NT2/D1 (cell line): ENCODE measurements at regions not wholly inside any gene's neighbourhood (a gene's known extent, or its start where the extent isn't known, plus 50 kb on each side); places are given as distances from the start of the nearest gene placed in this dataset.

Experiments used
- DNase-seq: peaks from one replicate; pipeline ENCODE4 v3.0.0-alpha.2; 2011; ENCODE audit warnings: low read depth, low spot score
- H3K27me3 ChIP-seq: 2 replicates; pipeline ENCODE4 v1.6.0; 2011; ENCODE audit warnings: mild to moderate bottlenecking; ENCODE audit not compliant: insufficient read length, insufficient read depth
- H3K36me3 ChIP-seq: 2 replicates; pipeline ENCODE4 v1.6.1; 2011; ENCODE audit warnings: mild to moderate bottlenecking, low read length, mixed read lengths; ENCODE audit not compliant: insufficient read depth, insufficient read length
- H3K4me1 ChIP-seq: 2 replicates; pipeline ENCODE4 v1.5.1; 2011; ENCODE audit not compliant: insufficient read depth, insufficient read length
- H3K4me3 ChIP-seq: 2 replicates; pipeline ENCODE4 v1.5.1; 2011; ENCODE audit warnings: low read depth; ENCODE audit not compliant: insufficient read length
- H3K9ac ChIP-seq: 2 replicates; pipeline ENCODE4 v1.6.0; 2011; ENCODE audit warnings: low read depth; ENCODE audit not compliant: insufficient read length
- H3K9me3 ChIP-seq: 2 replicates; pipeline ENCODE4 v1.5.1; 2011; ENCODE audit warnings: mild to moderate bottlenecking, low read length; ENCODE audit not compliant: insufficient read depth
- SUZ12 ChIP-seq: IDR thresholded peaks from 2 replicates; pipeline ENCODE4 v1.6.1; 2011; ENCODE audit not compliant: insufficient read length, insufficient read depth; ENCODE audit errors: extremely low read depth
- YY1 ChIP-seq: IDR thresholded peaks from 2 replicates; pipeline ENCODE4 v1.6.1; 2011; ENCODE audit not compliant: insufficient read length, insufficient read depth
- ZNF274 ChIP-seq: IDR thresholded peaks from 2 replicates; pipeline ENCODE4 v1.6.1; 2011; ENCODE audit warnings: mild to moderate bottlenecking, low read depth, low read length

DNA sequence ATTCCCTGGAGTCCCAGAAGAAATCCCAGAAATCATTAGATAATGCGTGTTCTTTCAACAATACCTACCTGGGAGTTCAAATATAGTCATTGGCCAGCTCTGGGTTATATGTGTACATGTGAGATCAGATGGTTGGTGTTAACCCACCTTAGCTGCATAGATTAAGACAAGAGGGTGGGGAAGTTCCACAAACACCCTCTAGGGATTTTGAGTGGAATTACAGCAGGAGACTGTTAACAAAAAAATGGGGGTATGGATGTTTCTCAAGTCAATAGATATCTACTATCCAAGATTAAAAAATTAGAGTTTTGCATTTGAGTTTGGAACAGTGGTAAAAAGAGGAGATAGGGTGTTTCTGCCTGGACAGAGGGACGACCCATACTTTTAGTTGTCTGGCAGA lies 282.5 kb upstream of the CNTN3 start:
- DNase-seq, result peak; percentile 22
- TF ChIP-seq YY1 (no peak), SUZ12 (no peak), ZNF274 (no peak)
- H3K9me3 ChIP-seq, result no peaks in the 10 kb centered on the region

DNA sequence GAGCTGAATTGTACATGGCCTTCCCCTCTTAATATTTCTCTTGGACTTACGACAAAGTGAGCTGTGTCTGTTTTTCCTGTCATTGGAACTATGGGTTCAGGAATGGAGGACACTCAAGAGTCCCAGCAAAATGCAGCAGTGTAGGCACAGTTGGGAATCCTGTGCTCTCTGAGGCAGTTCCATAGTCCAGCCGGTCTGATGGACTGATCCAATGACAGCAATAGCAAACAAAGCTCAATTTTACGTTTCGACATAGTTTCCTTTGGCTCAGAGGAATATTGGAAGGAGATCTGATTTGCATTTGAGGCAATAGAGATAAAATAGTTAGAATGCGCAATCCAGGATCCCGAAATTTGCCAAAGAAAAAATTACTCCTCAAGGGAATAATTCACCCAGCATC lies 276.9 kb upstream of the CNTN3 start:
- TF ChIP-seq SUZ12 (no peak), ZNF274 (no peak), YY1 (no peak)

More for the DNA sequence above, 282.5 kb upstream of the CNTN3 start:
- Histone ChIP-seq H3K4me1 (no peaks in the 10 kb centered on the region), H3K4me3 (no peak overlapping the region), H3K9ac (no peak overlapping the region), H3K36me3 (no peaks in the 10 kb centered on the region), H3K27me3 (no peaks in the 10 kb centered on the region)

DNA sequence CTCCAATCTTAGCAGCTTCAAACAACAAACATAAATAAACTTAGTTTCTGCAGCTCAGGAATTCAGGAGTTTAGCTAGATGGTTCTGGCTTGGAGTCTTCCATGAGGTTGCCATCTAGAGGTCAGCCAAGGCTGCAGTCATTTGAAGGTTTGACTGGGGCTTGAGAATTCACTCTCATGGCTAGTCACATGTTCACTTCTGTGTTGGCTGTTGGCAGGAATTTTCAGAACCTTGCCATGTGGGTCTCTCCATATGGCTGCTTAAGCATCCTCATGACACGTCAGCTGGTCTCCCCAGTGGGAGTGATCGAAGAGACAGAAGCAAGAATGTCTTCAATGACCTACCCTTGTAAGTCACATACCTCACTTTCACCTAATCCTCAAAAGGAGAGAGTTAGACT lies 269.2 kb upstream of the CNTN3 start:
- Histone ChIP-seq H3K4me3 (no peak overlapping the region), H3K36me3 (no peaks in the 10 kb centered on the region), H3K9me3 (no peaks in the 10 kb centered on the region; the same call in 1 of the 2 replicates), H3K9ac (no peak overlapping the region), H3K27me3 (no peaks in the 10 kb centered on the region), H3K4me1 (no peaks in the 10 kb centered on the region)
- no peak for TF ChIP-seq ZNF274
- DNase-seq, result peak; percentile 22

More for the DNA sequence above, 276.9 kb upstream of the CNTN3 start:
- Histone ChIP-seq H3K36me3 (no peaks in the 10 kb centered on the region), H3K4me3 (no peak overlapping the region), H3K4me1 (no peaks in the 10 kb centered on the region), H3K27me3 (no peaks in the 10 kb centered on the region), H3K9ac (no peak overlapping the region), H3K9me3 (no peaks in the 10 kb centered on the region; the same call in 1 of the 2 replicates)
- DNase-seq, result no peak

DNA sequence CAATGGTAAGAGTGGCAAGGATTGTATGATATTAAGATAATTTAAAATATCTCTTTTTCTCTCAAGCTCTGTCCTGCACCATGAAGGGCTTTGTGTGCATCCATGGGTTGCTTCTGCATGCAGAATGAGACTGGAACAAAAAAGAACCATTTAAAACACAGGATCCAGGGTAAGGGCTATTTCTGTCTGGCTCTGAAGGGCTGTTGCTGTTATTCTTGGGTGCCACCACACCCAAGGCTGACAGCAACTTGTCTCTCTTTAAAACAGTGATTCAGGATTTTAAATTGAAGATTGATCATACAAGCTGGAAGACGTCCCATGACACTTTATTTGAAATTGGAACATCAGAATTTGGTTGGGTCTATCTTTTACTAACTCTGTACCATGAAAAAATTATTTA lies 268.8 kb upstream of the CNTN3 start:
- H3K4me1 ChIP-seq, result no peaks in the 10 kb centered on the region
- TF ChIP-seq SUZ12 (no peak), ZNF274 (no peak), YY1 (no peak)
- no peak for DNase-seq
- no peak overlapping the region for H3K4me3 ChIP-seq
- H3K27me3 ChIP-seq, result no peaks in the 10 kb centered on the region
- no peak overlapping the region for H3K9ac ChIP-seq
- H3K9me3 ChIP-seq, result no peaks in the 10 kb centered on the region; the same call in 1 of the 2 replicates
- no peaks in the 10 kb centered on the region for H3K36me3 ChIP-seq

DNA sequence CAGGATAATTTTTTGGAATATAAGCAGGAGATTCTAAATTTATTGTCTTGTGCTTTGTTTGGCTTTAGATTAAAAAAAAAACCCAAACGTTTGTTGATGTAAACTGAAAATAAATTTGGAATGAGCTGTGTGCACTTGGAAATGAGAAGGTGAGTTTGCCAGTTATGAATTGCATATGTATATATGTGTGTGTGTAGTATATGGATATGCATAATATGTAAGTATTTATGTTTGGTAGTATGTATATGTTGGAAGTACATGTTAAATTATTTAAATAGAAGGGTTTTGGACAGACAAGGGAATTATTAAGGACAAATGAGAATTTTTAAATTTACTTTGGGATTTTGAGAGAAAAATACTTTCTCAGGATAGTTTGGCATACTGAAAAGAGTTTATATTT lies 265.8 kb upstream of the CNTN3 start:
- H3K4me1 ChIP-seq, result no peaks in the 10 kb centered on the region
- no peak for TF ChIP-seq YY1
- TF ChIP-seq ZNF274, result no peak
- TF ChIP-seq SUZ12, result no peak
- H3K9ac ChIP-seq, result no peak overlapping the region

DNA sequence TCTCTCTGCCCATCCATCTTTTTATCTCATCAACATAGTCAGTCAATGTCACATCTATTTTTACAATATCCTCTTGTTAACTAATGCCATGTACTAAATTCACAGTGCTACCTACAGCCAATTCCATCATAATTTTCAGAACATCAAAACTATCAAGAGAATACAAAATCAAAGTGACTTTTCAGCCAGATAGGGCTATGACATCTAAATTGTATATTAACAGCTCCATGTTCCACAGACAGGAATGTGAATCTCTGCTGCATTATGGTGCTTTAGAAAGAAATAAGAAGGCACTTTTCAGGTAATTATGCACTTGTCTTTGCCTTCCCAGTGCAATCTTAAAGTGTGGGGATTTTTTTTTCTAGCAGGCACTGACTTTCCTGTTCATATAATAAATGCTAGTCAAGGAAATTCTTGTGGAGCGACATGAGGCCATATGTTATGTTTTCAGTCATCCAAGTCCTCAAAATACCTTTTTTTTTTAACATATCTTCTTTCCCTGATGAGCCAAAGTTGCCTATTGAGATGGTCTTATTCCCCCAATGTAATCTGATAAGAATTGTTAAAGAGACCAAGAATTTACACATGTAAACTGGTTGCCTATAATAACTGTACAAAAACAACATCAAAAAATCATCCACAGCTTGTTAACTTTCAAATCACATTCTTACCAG lies 252.0 kb upstream of the CNTN3 start:
- DNase-seq, result no peak
- TF ChIP-seq ZNF274 (no peak), YY1 (no peak), SUZ12 (no peak)
- Histone ChIP-seq H3K9ac (no peak overlapping the region), H3K36me3 (no peaks in the 10 kb centered on the region), H3K9me3 (no peaks in the 10 kb centered on the region), H3K4me3 (no peak overlapping the region), H3K27me3 (no peaks in the 10 kb centered on the region), H3K4me1 (no peaks in the 10 kb centered on the region)

More for the DNA sequence above, 265.8 kb upstream of the CNTN3 start:
- Histone ChIP-seq H3K4me3 (no peak overlapping the region), H3K27me3 (no peaks in the 10 kb centered on the region), H3K9me3 (no peaks in the 10 kb centered on the region), H3K36me3 (no peaks in the 10 kb centered on the region)
- no peak for DNase-seq

DNA sequence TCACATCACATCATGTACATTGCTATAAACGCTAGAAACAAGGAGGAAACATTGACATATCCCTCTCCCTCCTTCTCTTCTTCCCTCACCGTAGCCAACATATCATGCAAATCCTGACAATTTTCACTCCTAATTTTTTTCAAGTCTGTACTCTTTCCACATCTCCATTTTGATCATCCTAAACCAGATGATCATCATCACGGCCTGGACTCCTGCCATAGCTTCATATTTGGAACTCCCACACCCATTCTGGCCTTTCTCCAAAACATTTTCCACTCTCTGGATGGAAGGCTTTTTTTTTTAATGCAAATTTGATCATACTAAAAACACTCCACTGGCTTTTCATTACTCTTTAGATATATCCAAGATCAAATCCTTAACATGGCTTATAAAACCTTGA lies 248.0 kb upstream of the CNTN3 start:
- H3K4me3 ChIP-seq, result no peak overlapping the region
- DNase-seq, result no peak
- no peaks in the 10 kb centered on the region for H3K9me3 ChIP-seq
- TF ChIP-seq SUZ12 (no peak), ZNF274 (no peak), YY1 (no peak)
- H3K36me3 ChIP-seq, result no peaks in the 10 kb centered on the region
- H3K4me1 ChIP-seq, result no peaks in the 10 kb centered on the region
- H3K9ac ChIP-seq, result no peak overlapping the region
- no peaks in the 10 kb centered on the region for H3K27me3 ChIP-seq

DNA sequence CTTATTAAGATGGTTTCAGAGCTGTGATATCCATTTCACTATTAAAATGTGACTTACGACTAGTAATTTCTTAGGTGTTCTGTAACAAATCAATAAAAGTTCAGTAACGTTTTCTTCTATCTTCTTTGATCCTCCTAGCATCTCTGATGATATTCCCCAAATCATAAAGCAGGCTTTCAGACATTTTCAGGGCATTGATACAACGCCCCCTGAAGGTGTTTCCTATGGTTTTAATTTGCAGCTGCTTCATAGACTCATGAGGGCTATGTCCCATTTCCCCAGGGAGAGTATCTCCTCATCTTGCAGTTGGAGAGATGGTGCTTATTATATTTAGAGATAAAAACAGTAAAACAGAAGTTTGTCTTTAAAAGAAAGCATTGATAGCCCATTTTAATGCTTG lies 246.8 kb upstream of the CNTN3 start:
- Histone ChIP-seq H3K36me3 (no peaks in the 10 kb centered on the region), H3K9me3 (no peaks in the 10 kb centered on the region), H3K4me3 (no peak overlapping the region), H3K4me1 (no peaks in the 10 kb centered on the region), H3K27me3 (no peaks in the 10 kb centered on the region), H3K9ac (no peak overlapping the region)
- no peak for TF ChIP-seq SUZ12
- no peak for TF ChIP-seq YY1
- no peak for TF ChIP-seq ZNF274
- no peak for DNase-seq
